PFSK-1 (cell line): ENCODE measurements at regions not wholly inside any gene's neighbourhood (a gene's known extent, or its start where the extent isn't known, plus 50 kb on each side); places are given as distances from the start of the nearest gene placed in this dataset.

Source experiments
- FOXP2 ChIP-seq: optimal IDR thresholded peaks from 2 replicates; pipeline ENCODE3; 2011; ENCODE audit warnings: borderline replicate concordance, control low read depth, inconsistent platforms; ENCODE audit not compliant: insufficient read depth; ENCODE audit errors: extremely low read length, extremely low read depth
- POLR2AphosphoS5 ChIP-seq: IDR thresholded peaks from 2 replicates; pipeline ENCODE4 v1.6.1; 2012; ENCODE audit warnings: low read depth, mild to moderate bottlenecking, control low read depth, low read length, moderate library complexity
- REST ChIP-seq, 2 experiments: IDR thresholded peaks; 2 replicates each; pipeline versions ENCODE4 v1.6.1 to v1.8.0; 2011 to 2012; ENCODE audit warnings: low read depth in 2 of 2, low read length in 2 of 2, control low read depth in 1 of 2, inconsistent platforms in 1 of 2, mild to moderate bottlenecking in 1 of 2, moderate library complexity in 1 of 2; ENCODE audit not compliant: insufficient read depth in 1 of 2
- SIN3A ChIP-seq: IDR thresholded peaks from 2 replicates; pipeline ENCODE4 v1.6.1; 2012; ENCODE audit warnings: mild to moderate bottlenecking, low read length, moderate library complexity, borderline replicate concordance; ENCODE audit not compliant: insufficient read depth
- TAF1 ChIP-seq: IDR thresholded peaks from 2 replicates; pipeline ENCODE4 v1.6.1; 2012; ENCODE audit warnings: low read length, control low read depth, borderline replicate concordance; ENCODE audit not compliant: insufficient read depth

GRCh38 chr9:129343424-129344375, 165.6 kb upstream of the IER5L start:
- TF ChIP-seq TAF1 (no peak), POLR2AphosphoS5 (no peak), SIN3A (no peak), FOXP2 (no peak), REST (IDR thresholded peaks at IDR 0.05; ENCODE audit: insufficient read depth in 1 of 2, low read depth in 2 of 2, low read length in 2 of 2) (no peak)

DNA sequence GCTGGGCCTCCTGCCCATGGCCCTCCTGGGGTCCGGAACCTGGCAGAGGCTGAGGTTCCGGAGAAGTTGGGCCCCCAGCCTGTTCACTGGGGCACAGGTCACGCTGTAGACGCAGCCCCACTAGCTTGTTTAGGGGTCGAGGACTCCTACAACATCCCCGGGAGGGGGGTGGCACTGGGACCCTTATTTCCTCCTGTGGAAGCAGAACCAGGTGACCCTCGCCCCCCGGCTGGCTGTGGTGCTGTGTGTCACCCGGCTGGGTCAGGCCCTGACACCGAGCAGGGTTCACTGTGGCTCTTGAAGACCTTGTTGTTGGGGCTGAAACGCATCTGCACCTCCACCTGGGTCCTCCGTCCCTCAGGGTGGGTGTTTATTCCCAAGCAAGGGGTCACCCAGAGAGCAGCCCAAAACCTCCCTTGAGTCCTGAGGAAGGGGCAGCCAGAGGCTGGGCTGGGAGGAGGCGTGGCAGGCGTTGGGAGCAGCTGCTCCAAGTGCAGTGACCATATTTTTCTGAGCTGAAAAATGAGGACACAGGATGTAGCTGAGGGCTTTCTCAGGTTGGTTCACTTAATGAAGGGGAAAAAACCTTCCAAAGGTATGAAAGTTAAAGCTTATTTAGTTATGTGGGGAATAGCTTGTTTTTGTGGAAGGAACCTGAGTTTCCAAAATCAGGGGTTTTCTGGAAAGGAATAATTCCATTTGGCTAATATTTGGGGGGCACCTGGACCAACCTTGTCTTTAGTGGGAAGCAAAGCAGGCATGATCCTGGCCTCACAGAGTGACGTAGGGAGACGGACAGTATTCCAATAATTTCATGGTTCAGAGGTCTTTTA, 164.7 kb upstream of the IER5L start:
- no peak for TF ChIP-seq REST (IDR thresholded peaks at IDR 0.05; ENCODE audit: insufficient read depth in 1 of 2, low read depth in 2 of 2, low read length in 2 of 2)
- no peak for TF ChIP-seq POLR2AphosphoS5
- TF ChIP-seq TAF1, result no peak
- TF ChIP-seq FOXP2, result no peak
- TF ChIP-seq SIN3A, result no peak

DNA sequence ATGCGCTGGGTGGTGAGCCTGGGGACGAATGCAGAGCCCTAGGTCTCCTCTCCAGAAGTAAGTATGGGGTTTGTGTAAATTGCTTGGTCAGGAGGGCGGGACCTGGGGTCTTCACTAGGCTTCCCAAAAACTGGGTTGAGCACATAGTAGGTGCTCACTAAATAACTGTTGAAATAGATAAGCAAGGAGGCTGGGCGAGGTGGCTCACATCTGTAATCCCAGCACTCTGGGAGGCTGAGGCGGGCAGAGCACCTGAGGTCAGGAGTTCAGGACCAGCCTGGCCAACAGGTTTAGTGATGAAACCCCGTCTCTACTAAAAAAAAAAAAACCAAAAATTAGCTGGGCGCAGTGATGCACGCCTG, 163.9 kb upstream of the IER5L start:
- no peak for TF ChIP-seq POLR2AphosphoS5
- no peak for TF ChIP-seq TAF1
- TF ChIP-seq FOXP2, result no peak
- no peak for TF ChIP-seq REST (IDR thresholded peaks at IDR 0.05; ENCODE audit: insufficient read depth in 1 of 2, low read depth in 2 of 2, low read length in 2 of 2)
- TF ChIP-seq SIN3A, result no peak

DNA sequence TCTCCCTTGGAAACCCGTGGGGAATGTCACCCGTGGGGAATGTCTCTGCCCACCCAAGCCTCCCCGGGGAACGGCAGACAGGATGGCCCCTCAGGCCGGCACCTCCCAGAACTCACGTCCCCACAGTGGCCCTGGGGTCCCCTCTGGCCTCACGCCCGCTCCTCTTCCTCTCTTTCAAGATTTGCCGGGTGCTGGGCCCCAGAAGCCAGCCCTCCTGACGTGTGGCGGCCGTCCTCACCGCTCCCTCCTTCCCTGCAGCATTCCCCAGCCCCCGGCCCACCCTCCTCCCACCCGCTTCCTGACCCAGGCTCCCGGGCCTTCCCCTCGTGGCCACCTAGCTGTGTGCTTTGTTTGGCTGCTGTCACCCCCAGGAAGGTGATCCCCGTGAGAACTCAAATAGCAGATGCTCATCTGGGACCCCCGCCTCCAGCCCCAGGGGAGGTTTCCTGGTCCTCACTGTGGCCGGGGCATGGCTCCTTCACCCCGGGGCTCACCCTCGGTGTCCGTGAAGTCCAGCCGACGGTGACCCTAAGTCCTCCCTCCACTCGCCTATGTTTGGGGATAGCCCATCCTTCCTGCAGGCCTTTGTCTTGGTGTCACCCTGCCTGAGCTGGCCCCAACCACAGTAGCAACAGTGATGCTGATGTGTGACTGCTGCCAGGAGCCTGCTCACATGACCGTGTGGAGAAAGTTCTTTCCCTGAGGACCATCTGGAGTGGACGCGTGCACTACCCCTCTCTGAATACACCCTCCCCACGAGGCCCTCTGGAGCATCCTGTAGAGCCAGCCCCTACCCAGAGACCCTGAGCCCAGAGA, 163.3 kb upstream of the IER5L start:
- no peak for TF ChIP-seq FOXP2
- no peak for TF ChIP-seq POLR2AphosphoS5
- no peak for TF ChIP-seq REST (IDR thresholded peaks at IDR 0.05; ENCODE audit: insufficient read depth in 1 of 2, low read depth in 2 of 2, low read length in 2 of 2)
- TF ChIP-seq SIN3A, result no peak
- no peak for TF ChIP-seq TAF1
